ENCODE measurements at regions not wholly inside any gene's neighbourhood (a gene's known extent, or its start where the extent isn't known, plus 50 kb on each side); places are given as distances from the start of the nearest gene placed in this dataset.

DNA sequence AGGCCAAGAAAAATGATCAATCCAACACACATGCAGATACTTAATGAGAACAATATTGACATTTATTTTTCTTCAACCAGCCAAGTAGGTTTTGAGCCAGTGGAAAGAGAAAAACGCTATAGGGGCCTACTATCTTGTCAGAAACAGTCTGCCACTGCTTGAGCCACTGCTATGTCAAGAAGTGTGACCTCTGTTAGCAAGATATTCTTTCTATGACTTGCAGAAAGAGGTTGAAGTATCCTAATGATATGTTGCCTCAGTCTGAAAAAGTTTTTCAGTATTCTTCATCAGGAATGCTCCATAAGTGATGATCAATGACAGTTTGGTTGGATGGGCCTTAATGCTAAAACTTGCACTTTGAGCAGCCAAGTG, 328.4 kb upstream of the KCND2 start:
- DNase-seq (ENCODE audit: low spot score), result no peak
- Histone ChIP-seq H3K9ac (ENCODE audit: low read depth in 1 of 2, low read length in 2 of 2) (no peak overlapping the region), H3K27me3 (ENCODE audit: control insufficient read depth in 4 of 4, insufficient read depth in 4 of 4, low read length in 3 of 4) (no peaks in the 10 kb centered on the region), H3K27ac (ENCODE audit: low read depth in 1 of 2, low read length in 2 of 2) (no peak overlapping the region), H3K4me1 (ENCODE audit: control insufficient read depth in 4 of 4, insufficient read depth in 4 of 4, low read length in 3 of 4) (no peaks in the 10 kb centered on the region), H3K4me3 (ENCODE audit: low read depth in 1 of 3, low read length in 3 of 3) (no peak overlapping the region), H3K36me3 (ENCODE audit: control insufficient read depth in 4 of 4, insufficient read depth in 3 of 4, low read depth in 1 of 4, low read length in 3 of 4) (no peaks in the 10 kb centered on the region), H3K9me3 (ENCODE audit: control insufficient read depth in 4 of 4, low read length in 3 of 4) (no peaks in the 10 kb centered on the region)
- TF ChIP-seq FOXA1 (IDR thresholded peaks at IDR 0.05), result no peak
- TF ChIP-seq, protein P1, sequence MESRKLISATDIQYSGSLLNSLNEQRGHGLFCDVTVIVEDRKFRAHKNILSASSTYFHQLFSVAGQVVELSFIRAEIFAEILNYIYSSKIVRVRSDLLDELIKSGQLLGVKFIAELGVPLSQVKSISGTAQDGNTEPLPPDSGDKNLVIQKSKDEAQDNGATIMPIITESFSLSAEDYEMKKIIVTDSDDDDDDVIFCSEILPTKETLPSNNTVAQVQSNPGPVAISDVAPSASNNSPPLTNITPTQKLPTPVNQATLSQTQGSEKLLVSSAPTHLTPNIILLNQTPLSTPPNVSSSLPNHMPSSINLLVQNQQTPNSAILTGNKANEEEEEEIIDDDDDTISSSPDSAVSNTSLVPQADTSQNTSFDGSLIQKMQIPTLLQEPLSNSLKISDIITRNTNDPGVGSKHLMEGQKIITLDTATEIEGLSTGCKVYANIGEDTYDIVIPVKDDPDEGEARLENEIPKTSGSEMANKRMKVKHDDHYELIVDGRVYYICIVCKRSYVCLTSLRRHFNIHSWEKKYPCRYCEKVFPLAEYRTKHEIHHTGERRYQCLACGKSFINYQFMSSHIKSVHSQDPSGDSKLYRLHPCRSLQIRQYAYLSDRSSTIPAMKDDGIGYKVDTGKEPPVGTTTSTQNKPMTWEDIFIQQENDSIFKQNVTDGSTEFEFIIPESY (IDR thresholded peaks at IDR 0.05), result no peak
- TF ChIP-seq, protein P2, sequence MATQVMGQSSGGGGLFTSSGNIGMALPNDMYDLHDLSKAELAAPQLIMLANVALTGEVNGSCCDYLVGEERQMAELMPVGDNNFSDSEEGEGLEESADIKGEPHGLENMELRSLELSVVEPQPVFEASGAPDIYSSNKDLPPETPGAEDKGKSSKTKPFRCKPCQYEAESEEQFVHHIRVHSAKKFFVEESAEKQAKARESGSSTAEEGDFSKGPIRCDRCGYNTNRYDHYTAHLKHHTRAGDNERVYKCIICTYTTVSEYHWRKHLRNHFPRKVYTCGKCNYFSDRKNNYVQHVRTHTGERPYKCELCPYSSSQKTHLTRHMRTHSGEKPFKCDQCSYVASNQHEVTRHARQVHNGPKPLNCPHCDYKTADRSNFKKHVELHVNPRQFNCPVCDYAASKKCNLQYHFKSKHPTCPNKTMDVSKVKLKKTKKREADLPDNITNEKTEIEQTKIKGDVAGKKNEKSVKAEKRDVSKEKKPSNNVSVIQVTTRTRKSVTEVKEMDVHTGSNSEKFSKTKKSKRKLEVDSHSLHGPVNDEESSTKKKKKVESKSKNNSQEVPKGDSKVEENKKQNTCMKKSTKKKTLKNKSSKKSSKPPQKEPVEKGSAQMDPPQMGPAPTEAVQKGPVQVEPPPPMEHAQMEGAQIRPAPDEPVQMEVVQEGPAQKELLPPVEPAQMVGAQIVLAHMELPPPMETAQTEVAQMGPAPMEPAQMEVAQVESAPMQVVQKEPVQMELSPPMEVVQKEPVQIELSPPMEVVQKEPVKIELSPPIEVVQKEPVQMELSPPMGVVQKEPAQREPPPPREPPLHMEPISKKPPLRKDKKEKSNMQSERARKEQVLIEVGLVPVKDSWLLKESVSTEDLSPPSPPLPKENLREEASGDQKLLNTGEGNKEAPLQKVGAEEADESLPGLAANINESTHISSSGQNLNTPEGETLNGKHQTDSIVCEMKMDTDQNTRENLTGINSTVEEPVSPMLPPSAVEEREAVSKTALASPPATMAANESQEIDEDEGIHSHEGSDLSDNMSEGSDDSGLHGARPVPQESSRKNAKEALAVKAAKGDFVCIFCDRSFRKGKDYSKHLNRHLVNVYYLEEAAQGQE (IDR thresholded peaks at IDR 0.05), result no peak
- TF ChIP-seq JUND (IDR thresholded peaks at IDR 0.05), result no peak
- no peak for TF ChIP-seq NR2F2 (IDR thresholded peaks at IDR 0.05)
- TF ChIP-seq YY1 (IDR thresholded peaks at IDR 0.05), result no peak
- no peak for TF ChIP-seq FOXA2 (IDR thresholded peaks at IDR 0.05)
- no peak for TF ChIP-seq EGR1 (IDR thresholded peaks at IDR 0.05; ENCODE audit: low read depth in 2 of 2)
- TF ChIP-seq, protein P3, sequence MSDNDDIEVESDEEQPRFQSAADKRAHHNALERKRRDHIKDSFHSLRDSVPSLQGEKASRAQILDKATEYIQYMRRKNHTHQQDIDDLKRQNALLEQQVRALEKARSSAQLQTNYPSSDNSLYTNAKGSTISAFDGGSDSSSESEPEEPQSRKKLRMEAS (IDR thresholded peaks at IDR 0.05), result no peak
- TF ChIP-seq GABPA (IDR thresholded peaks at IDR 0.05 in 1 of 2, conservative IDR thresholded peaks at IDR 0.05 in 1 of 2), result no peak
- no peak for TF ChIP-seq RAD21 (IDR thresholded peaks at IDR 0.05)
- no peak for TF ChIP-seq TAF1 (conservative IDR thresholded peaks at IDR 0.05)
- no peak for TF ChIP-seq HNF4A (conservative IDR thresholded peaks at IDR 0.05)
- TF ChIP-seq, protein P4, sequence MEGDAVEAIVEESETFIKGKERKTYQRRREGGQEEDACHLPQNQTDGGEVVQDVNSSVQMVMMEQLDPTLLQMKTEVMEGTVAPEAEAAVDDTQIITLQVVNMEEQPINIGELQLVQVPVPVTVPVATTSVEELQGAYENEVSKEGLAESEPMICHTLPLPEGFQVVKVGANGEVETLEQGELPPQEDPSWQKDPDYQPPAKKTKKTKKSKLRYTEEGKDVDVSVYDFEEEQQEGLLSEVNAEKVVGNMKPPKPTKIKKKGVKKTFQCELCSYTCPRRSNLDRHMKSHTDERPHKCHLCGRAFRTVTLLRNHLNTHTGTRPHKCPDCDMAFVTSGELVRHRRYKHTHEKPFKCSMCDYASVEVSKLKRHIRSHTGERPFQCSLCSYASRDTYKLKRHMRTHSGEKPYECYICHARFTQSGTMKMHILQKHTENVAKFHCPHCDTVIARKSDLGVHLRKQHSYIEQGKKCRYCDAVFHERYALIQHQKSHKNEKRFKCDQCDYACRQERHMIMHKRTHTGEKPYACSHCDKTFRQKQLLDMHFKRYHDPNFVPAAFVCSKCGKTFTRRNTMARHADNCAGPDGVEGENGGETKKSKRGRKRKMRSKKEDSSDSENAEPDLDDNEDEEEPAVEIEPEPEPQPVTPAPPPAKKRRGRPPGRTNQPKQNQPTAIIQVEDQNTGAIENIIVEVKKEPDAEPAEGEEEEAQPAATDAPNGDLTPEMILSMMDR (IDR thresholded peaks at IDR 0.05; ENCODE audit: low read depth, low read length, missing input control), result no peak
- TF ChIP-seq SP1 (IDR thresholded peaks at IDR 0.05), result no peak
- TF ChIP-seq RXRA (IDR thresholded peaks at IDR 0.05), result no peak
- TF ChIP-seq, protein P5, sequence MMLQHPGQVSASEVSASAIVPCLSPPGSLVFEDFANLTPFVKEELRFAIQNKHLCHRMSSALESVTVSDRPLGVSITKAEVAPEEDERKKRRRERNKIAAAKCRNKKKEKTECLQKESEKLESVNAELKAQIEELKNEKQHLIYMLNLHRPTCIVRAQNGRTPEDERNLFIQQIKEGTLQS (IDR thresholded peaks at IDR 0.05), result no peak
- TF ChIP-seq HNF4G (IDR thresholded peaks at IDR 0.05), result no peak
- 42% methylated on average over 1 of the region's 1 CpG for WGBS

Data from liver (tissue), 8 donors.